Lung (tissue), 11 donors: ENCODE measurements at regions not wholly inside any gene's neighbourhood (a gene's known extent, or its start where the extent isn't known, plus 50 kb on each side); places are given as distances from the start of the nearest gene placed in this dataset.
A peak's percentile ranks its signal among the peaks of the same experiment; 100 is the strongest.

Source experiments
- ATAC-seq: fragments of 200-7000 bp; cut with Tn5 transposase; one replicate; pipeline ENCODE4 v1.9.1; 2020; ENCODE audit warnings: moderate number of reproducible peaks; ENCODE audit not compliant: insufficient read depth, low FRiP score
- DNase-seq, 3 donors: peaks; one replicate each; pipeline ENCODE4 v3.0.0-alpha.2; 2013 to 2017
- H3K27ac ChIP-seq, 2 donors: one replicate each; pipeline ENCODE4 v1.5.1; 2013; ENCODE audit warnings: mild to moderate bottlenecking in 2 of 2, moderate library complexity in 2 of 2, control low read depth in 1 of 2, inconsistent platforms in 1 of 2, low read depth in 1 of 2, low read length in 1 of 2
- H3K27me3 ChIP-seq, 3 donors: one replicate each; pipeline ENCODE4 v1.5.1; 2013; ENCODE audit warnings: low read length in 2 of 3; ENCODE audit not compliant: control insufficient read depth in 3 of 3, insufficient read depth in 3 of 3
- H3K36me3 ChIP-seq, 4 donors: one replicate each; pipeline ENCODE4 v1.5.1; 2013; ENCODE audit warnings: low read length in 4 of 4, mild to moderate bottlenecking in 1 of 4, moderate library complexity in 1 of 4; ENCODE audit not compliant: control insufficient read depth in 4 of 4, insufficient read depth in 4 of 4
- H3K4me1 ChIP-seq, 5 donors: one replicate each; pipeline ENCODE4 v1.5.1; 2013; ENCODE audit warnings: low read length in 5 of 5, mild to moderate bottlenecking in 2 of 5, moderate library complexity in 1 of 5; ENCODE audit not compliant: control insufficient read depth in 5 of 5, insufficient read depth in 5 of 5
- H3K4me3 ChIP-seq: one replicate; pipeline ENCODE4 v1.5.1; 2013; ENCODE audit warnings: mild to moderate bottlenecking, control low read depth, moderate library complexity
- H3K9ac ChIP-seq, 2 donors: one replicate each; pipeline ENCODE4 v1.5.1; 2013; ENCODE audit warnings: low read length in 2 of 2, control low read depth in 1 of 2; ENCODE audit not compliant: insufficient read depth in 1 of 2
- H3K9me3 ChIP-seq, 4 donors: one replicate each; pipeline ENCODE4 v1.5.1; 2013; ENCODE audit warnings: low read length in 3 of 4, mild to moderate bottlenecking in 1 of 4, moderate library complexity in 1 of 4; ENCODE audit not compliant: control insufficient read depth in 4 of 4, insufficient read depth in 3 of 4
- CTCF ChIP-seq: IDR thresholded peaks from 2 replicates; pipeline ENCODE4 v1.5.1; 2012; ENCODE audit warnings: mild to moderate bottlenecking; ENCODE audit errors: control extremely low read depth, extremely low read depth
- WGBS, 2 donors: extraction: QIAGEN DNeasy Blood & Tissue Kit; methylation state at CpG; one replicate each; pipeline ENCODE4 v1.1.7; 2013; 5-methylcytosine and 5-hydroxymethylcytosine counted together
- donor health status: control.
- donor health status: control.
- donor health status: Bipolar disorder and iron deficiency.
- donor health status: healthy.
- donor health status: DM: yes; HTN: yes; CAD: no.

DNA sequence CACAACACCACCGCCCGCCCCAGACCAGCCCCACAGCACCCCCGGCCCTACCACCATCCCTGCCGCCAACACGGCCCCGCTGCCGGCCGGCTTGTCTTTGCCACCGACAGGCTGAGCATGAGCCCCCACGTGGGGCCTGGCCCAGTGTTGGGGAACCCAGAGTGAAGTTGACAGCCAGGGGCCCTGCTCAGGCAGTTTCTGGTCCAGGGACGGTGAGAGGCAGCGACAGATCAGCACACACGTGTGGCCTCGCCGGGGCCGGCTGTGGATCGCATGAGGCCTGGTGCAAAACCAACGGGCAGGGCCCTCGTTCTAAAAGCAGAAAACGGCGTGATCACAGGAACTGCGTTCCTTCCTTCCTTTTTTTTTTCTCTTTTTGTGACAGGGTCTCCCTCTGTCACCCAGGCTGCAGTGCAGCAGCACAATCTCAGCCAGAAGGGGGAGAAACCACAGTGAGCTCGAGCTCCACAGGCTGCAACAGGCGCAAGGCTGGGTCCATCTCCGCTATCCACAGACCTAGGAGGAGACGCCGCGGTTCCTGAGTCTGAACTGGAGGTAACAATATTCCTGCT, 50.5 kb upstream of the FBRSL1 start:
- Histone ChIP-seq H3K9ac (no peak overlapping the region), H3K4me3 (no peak overlapping the region), H3K4me1 (peaks cover 0 to 28% (median 8%) of the 10 kb centered on the region in 5 donors), H3K27ac (no peak overlapping the region), H3K9me3 (peaks cover 0 to 3% (median 0%) of the 10 kb centered on the region in 4 donors), H3K36me3 (no peaks in the 10 kb centered on the region), H3K27me3 (no peaks in the 10 kb centered on the region)
- ATAC-seq (no peak), DNase-seq (no peak)
- TF ChIP-seq CTCF = no peak
- WGBS, 2 donors = 53 to 69% methylated on average over 27 to 28 of the region's 28 CpGs

- TF ChIP-seq CTCF = no peak
- H3K9me3 ChIP-seq = peaks cover 0 to 3% (median 0%) of the 10 kb centered on the region in 4 donors
- H3K9ac ChIP-seq = no peak overlapping the region
- H3K27me3 ChIP-seq = no peaks in the 10 kb centered on the region
- 93 to 94% methylated on average over 26 to 28 of the region's 28 CpGs for WGBS, 2 donors
- no peak overlapping the region for H3K4me3 ChIP-seq
- H3K27ac ChIP-seq = no peak overlapping the region
- peaks cover 0 to 24% (median 6%) of the 10 kb centered on the region in 5 donors for H3K4me1 ChIP-seq
- DNase-seq (no peak), ATAC-seq (no peak)
- H3K36me3 ChIP-seq = no peaks in the 10 kb centered on the region
Observed at GRCh38 chr12:132438726-132439125, 51.2 kb upstream of the FBRSL1 start.

- Histone ChIP-seq H3K36me3 (no peaks in the 10 kb centered on the region), H3K9ac (no peak overlapping the region), H3K27ac (no peak overlapping the region), H3K9me3 (peaks cover 0 to 3% (median 0%) of the 10 kb centered on the region in 4 donors), H3K27me3 (no peaks in the 10 kb centered on the region), H3K4me1 (peaks cover 0 to 30% (median 9%) of the 10 kb centered on the region in 5 donors), H3K4me3 (no peak overlapping the region)
- DNase-seq = peak in 2 of 3 donors; percentile 64 to 67
- WGBS, 2 donors = 61 to 63% methylated on average over 30 of the region's 30 CpGs
- TF ChIP-seq CTCF = no peak
- no peak for ATAC-seq
Observed at GRCh38 chr12:132437943-132438700, 51.8 kb upstream of the FBRSL1 start.
